ENCODE measurements at regions not wholly inside any gene's neighbourhood (a gene's known extent, or its start where the extent isn't known, plus 50 kb on each side); places are given as distances from the start of the nearest gene placed in this dataset.

- no peak for DNase-seq (ENCODE audit: low read depth in 1 of 2, low spot score in 1 of 2)
- H3K4me3 ChIP-seq, result no peak overlapping the region
- peaks cover under 1% of the 10 kb centered on the region for H3K27me3 ChIP-seq
- H3K4me1 ChIP-seq (ENCODE audit: low read depth), result peaks cover 4% of the 10 kb centered on the region
- no peaks in the 10 kb centered on the region for H3K36me3 ChIP-seq
- H3K9me3 ChIP-seq (ENCODE audit: low read depth), result no peaks in the 10 kb centered on the region
- TF ChIP-seq CTCF (IDR thresholded peaks at IDR 0.05; ENCODE audit: low read depth, low read length), result no peak
- H3K27ac ChIP-seq, result no peak overlapping the region
Observed at GRCh38 chr2:121081701-121082100, 203.3 kb downstream of the TFCP2L1 start.

DNA sequence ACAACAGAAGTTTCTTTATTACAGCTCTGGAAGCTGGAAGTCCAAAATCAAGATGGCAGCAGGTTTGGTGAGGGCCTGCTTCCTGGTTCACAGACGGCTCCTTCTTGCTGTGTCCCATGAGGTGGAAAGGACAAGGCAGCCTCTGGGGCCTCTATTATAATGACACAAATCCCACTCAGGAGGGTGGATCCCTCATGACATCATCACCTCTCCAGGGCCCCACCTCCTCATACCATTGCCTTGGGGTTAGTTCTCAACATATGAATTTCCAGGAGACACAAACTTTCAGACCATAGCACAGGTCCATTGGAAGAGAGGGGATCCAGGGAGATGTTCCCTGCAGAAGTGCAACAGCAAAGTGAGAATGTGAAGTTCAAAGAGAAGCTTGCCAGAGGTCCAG lies 202.8 kb downstream of the TFCP2L1 start:
- DNase-seq (ENCODE audit: low read depth in 1 of 2, low spot score in 1 of 2), result no peak
- H3K36me3 ChIP-seq, result no peaks in the 10 kb centered on the region
- no peak for TF ChIP-seq CTCF (IDR thresholded peaks at IDR 0.05; ENCODE audit: low read depth, low read length)
- H3K4me1 ChIP-seq (ENCODE audit: low read depth), result peaks cover 4% of the 10 kb centered on the region
- no peak overlapping the region for H3K4me3 ChIP-seq
- no peaks in the 10 kb centered on the region for H3K27me3 ChIP-seq
- H3K27ac ChIP-seq, result no peak overlapping the region
- no peaks in the 10 kb centered on the region for H3K9me3 ChIP-seq (ENCODE audit: low read depth)

- no peaks in the 10 kb centered on the region for H3K36me3 ChIP-seq
- peaks cover 4% of the 10 kb centered on the region for H3K4me1 ChIP-seq (ENCODE audit: low read depth)
- H3K27ac ChIP-seq, result no peak overlapping the region
- DNase-seq (ENCODE audit: low read depth in 1 of 2, low spot score in 1 of 2), result no peak
- no peak for TF ChIP-seq CTCF (IDR thresholded peaks at IDR 0.05; ENCODE audit: low read depth, low read length)
- H3K9me3 ChIP-seq (ENCODE audit: low read depth), result no peaks in the 10 kb centered on the region
- H3K27me3 ChIP-seq, result no peaks in the 10 kb centered on the region
- H3K4me3 ChIP-seq, result no peak overlapping the region
Observed at GRCh38 chr2:121084130-121084680, 200.8 kb downstream of the TFCP2L1 start.

- Histone ChIP-seq H3K9me3 (ENCODE audit: low read depth) (no peaks in the 10 kb centered on the region), H3K27me3 (no peaks in the 10 kb centered on the region), H3K4me1 (ENCODE audit: low read depth) (peaks cover 4% of the 10 kb centered on the region), H3K4me3 (no peak overlapping the region), H3K27ac (no peak overlapping the region), H3K36me3 (no peaks in the 10 kb centered on the region)
- peak in 1 of 2 donors; percentile 26 for DNase-seq (ENCODE audit: low read depth in 1 of 2, low spot score in 1 of 2)
- no peak for TF ChIP-seq CTCF (IDR thresholded peaks at IDR 0.05; ENCODE audit: low read depth, low read length)
Observed at GRCh38 chr2:121085801-121086200, 199.2 kb downstream of the TFCP2L1 start.

GRCh38 chr2:121086450-121086849 lies 198.6 kb downstream of the TFCP2L1 start:
- H3K9me3 ChIP-seq (ENCODE audit: low read depth), result no peaks in the 10 kb centered on the region
- H3K4me3 ChIP-seq, result no peak overlapping the region
- H3K27ac ChIP-seq, result no peak overlapping the region
- TF ChIP-seq CTCF (IDR thresholded peaks at IDR 0.05; ENCODE audit: low read depth, low read length), result no peak
- H3K27me3 ChIP-seq, result no peaks in the 10 kb centered on the region
- DNase-seq (ENCODE audit: low read depth in 1 of 2, low spot score in 1 of 2), result no peak
- no peaks in the 10 kb centered on the region for H3K36me3 ChIP-seq
- peaks cover 4% of the 10 kb centered on the region for H3K4me1 ChIP-seq (ENCODE audit: low read depth)

- H3K4me1 ChIP-seq (ENCODE audit: low read depth), result peaks cover 4% of the 10 kb centered on the region
- no peak overlapping the region for H3K4me3 ChIP-seq
- no peaks in the 10 kb centered on the region for H3K9me3 ChIP-seq (ENCODE audit: low read depth)
- TF ChIP-seq CTCF (IDR thresholded peaks at IDR 0.05; ENCODE audit: low read depth, low read length), result no peak
- no peaks in the 10 kb centered on the region for H3K27me3 ChIP-seq
- no peak for DNase-seq (ENCODE audit: low read depth in 1 of 2, low spot score in 1 of 2)
- no peak overlapping the region for H3K27ac ChIP-seq
- H3K36me3 ChIP-seq, result no peaks in the 10 kb centered on the region
Observed at GRCh38 chr2:121087117-121087516, 197.9 kb downstream of the TFCP2L1 start.

Measured in cardiac muscle cell (in vitro differentiated cells and primary cell).